Activated naive CD4-positive, alpha-beta T cell treated with anti-CD3 and anti-CD28 coated beads, Interleukin-2, amount 50 U/mL, for 72 hours (primary cell): ENCODE measurements at regions not wholly inside any gene's neighbourhood (a gene's known extent, or its start where the extent isn't known, plus 50 kb on each side); places are given as distances from the start of the nearest gene placed in this dataset.

ENCODE experiments used
- ATAC-seq, 2 donors: fragments of 150-1000 bp; cut with Tn5 transposase; 2 replicates each; pipeline ENCODE4 v1.10.0; 2021; ENCODE audit warnings: mild to moderate bottlenecking in 2 of 2, moderate library complexity in 2 of 2
- DNase-seq, 2 donors: peaks; one replicate each; pipeline ENCODE4 v3.0.0; 2021 to 2022; ENCODE audit warnings: low spot score in 2 of 2
- H3K27ac Mint-ChIP-seq, 2 donors: one replicate each; pipeline ENCODE4 v1.8.0; 2022; ENCODE audit warnings: mild to moderate bottlenecking in 2 of 2, mixed read lengths in 2 of 2
- H3K36me3 Mint-ChIP-seq, 2 donors: one replicate each; pipeline ENCODE4 v1.8.0; 2022; ENCODE audit warnings: mixed read lengths in 2 of 2
- H3K9me3 Mint-ChIP-seq, 2 donors: one replicate each; pipeline ENCODE4 v1.8.0; 2022; ENCODE audit warnings: mixed read lengths in 2 of 2

DNA sequence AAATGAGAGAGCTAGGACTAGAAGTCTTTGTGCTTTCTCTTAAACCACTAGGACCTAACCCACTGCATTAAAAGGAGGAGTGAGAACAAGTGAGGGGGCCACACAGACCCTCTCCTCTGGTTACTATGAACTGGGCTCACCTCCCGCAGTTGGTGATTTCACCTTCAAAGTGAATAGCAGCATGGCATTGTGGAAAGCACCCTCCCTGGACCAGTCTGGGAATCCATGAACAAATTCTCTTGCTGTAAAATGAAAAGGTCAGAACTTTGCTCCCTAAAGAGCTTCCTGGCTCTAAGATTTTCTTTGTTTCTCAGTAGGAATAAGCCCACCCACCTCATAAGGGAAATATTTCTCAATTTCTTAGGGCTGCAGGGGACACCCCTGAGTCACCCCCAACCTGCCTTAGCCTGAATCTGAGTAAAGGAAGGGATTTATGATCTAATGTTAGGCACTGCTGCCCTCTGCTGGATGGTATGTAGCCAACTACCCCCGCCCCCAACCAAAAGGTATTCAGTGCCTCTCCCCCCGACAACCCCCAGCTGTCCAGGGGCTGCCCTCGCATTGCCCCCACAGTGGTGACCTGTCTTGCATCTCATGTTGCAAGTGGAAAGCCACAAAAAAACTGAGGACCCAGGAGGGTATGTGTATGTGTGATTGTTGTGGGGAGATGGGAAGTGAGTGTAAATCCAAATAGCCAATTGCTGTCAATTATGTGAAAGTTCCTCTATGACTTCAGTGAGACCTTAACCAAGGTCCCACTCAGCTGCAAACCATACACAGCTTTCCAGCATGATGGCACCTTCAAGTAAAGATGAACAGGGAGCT, 230.9 kb upstream of the SLC14A2 start:
- no peak overlapping the region for H3K27ac Mint-ChIP-seq
- peak in 1 of 2 donors; percentile 60 for DNase-seq
- H3K9me3 Mint-ChIP-seq, result no peaks in the 10 kb centered on the region
- no peaks in the 10 kb centered on the region for H3K36me3 Mint-ChIP-seq
- peak; percentile 37 to 69 for ATAC-seq

GRCh38 chr18:45384962-45385315, 230.3 kb upstream of the SLC14A2 start:
- no peak overlapping the region for H3K27ac Mint-ChIP-seq
- no peaks in the 10 kb centered on the region for H3K9me3 Mint-ChIP-seq
- no peaks in the 10 kb centered on the region for H3K36me3 Mint-ChIP-seq
- DNase-seq (no peak), ATAC-seq (no peak)

GRCh38 chr18:45386041-45386655, 229.1 kb upstream of the SLC14A2 start:
- DNase-seq (no peak), ATAC-seq (no peak)
- Mint-ChIP-seq H3K9me3 (no peaks in the 10 kb centered on the region), H3K36me3 (no peaks in the 10 kb centered on the region), H3K27ac (no peak overlapping the region)

- Mint-ChIP-seq H3K9me3 (no peaks in the 10 kb centered on the region), H3K27ac (no peak overlapping the region), H3K36me3 (no peaks in the 10 kb centered on the region)
- ATAC-seq, result no peak
- DNase-seq, result no peak
Measured at GRCh38 chr18:45387229-45387628, 228.0 kb upstream of the SLC14A2 start.

- H3K36me3 Mint-ChIP-seq, result no peaks in the 10 kb centered on the region
- peak in 1 of 2 donors; percentile 64 for ATAC-seq
- H3K9me3 Mint-ChIP-seq, result no peaks in the 10 kb centered on the region
Measured at GRCh38 chr18:45398448-45398847, 216.8 kb upstream of the SLC14A2 start.

GRCh38 chr18:45399146-45399545, 216.1 kb upstream of the SLC14A2 start:
- H3K9me3 Mint-ChIP-seq, result peaks cover 0 to 5% of the 10 kb centered on the region in 2 donors
- H3K36me3 Mint-ChIP-seq, result no peaks in the 10 kb centered on the region
- no peak for ATAC-seq
- H3K27ac Mint-ChIP-seq, result no peak overlapping the region
- DNase-seq, result no peak

More at GRCh38 chr18:45398448-45398847, 216.8 kb upstream of the SLC14A2 start:
- H3K27ac Mint-ChIP-seq, result no peak overlapping the region
- no peak for DNase-seq

DNA sequence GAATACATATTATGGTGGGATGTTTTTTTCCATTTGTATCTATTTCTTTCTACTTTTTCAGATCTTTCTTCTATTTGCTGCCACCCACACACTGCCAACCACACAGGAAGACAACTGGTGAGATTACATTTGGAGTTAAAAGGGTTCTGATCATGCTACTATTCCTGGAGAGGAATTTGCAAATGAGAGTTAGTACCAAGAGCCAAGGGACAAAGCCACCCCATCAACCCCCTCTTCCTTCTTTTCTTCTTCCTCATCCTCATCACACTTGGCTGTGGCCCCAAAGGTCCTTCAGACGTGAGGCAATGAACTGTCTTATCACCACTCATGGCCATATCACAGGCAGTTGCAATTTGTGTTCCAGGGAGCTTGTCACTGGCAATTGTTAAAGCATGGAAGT, 215.6 kb upstream of the SLC14A2 start:
- peaks cover 0 to 5% of the 10 kb centered on the region in 2 donors for H3K9me3 Mint-ChIP-seq
- DNase-seq, result no peak
- no peak overlapping the region for H3K27ac Mint-ChIP-seq
- no peak for ATAC-seq
- no peaks in the 10 kb centered on the region for H3K36me3 Mint-ChIP-seq

- DNase-seq (no peak), ATAC-seq (peak; percentile 78 to 94)
- H3K36me3 Mint-ChIP-seq, result no peaks in the 10 kb centered on the region
- peaks cover 0 to 5% of the 10 kb centered on the region in 2 donors for H3K9me3 Mint-ChIP-seq
- H3K27ac Mint-ChIP-seq, result no peak overlapping the region
Measured at GRCh38 chr18:45402485-45403056, 212.7 kb upstream of the SLC14A2 start.

- DNase-seq (no peak), ATAC-seq (no peak)
- H3K9me3 Mint-ChIP-seq, result peaks cover 0 to 5% of the 10 kb centered on the region in 2 donors
- no peaks in the 10 kb centered on the region for H3K36me3 Mint-ChIP-seq
- H3K27ac Mint-ChIP-seq, result no peak overlapping the region
Measured at GRCh38 chr18:45403341-45404049, 211.8 kb upstream of the SLC14A2 start.

GRCh38 chr18:45408218-45408617, 207.1 kb upstream of the SLC14A2 start:
- DNase-seq, result no peak
- H3K9me3 Mint-ChIP-seq, result peaks cover 0 to 9% of the 10 kb centered on the region in 2 donors
- H3K27ac Mint-ChIP-seq, result no peak overlapping the region
- H3K36me3 Mint-ChIP-seq, result no peaks in the 10 kb centered on the region
- ATAC-seq, result no peak

GRCh38 chr18:45409971-45410370, 205.3 kb upstream of the SLC14A2 start:
- Mint-ChIP-seq H3K9me3 (peaks cover 0 to 3% of the 10 kb centered on the region in 2 donors), H3K36me3 (no peaks in the 10 kb centered on the region), H3K27ac (no peak overlapping the region)
- DNase-seq (no peak), ATAC-seq (no peak)

DNA sequence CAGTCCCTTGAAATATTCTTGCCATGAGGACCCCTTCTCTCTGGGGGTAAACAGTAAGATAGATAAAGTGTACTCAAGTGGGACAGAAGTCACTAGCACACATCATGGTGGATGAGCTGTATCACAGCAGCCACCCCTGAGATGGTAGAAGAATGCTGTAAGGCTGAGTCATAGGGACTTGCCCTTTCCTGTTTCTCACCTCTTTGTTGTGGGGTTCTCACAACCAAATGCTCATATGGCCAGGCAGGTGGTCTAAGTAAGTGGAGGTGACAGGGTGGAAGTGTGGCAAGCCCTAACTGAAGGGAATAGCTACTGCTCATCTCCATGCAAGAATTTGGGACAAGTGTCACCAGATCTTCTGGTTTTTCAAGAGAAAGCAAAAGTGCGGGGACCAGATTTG, 202.7 kb upstream of the SLC14A2 start:
- DNase-seq, result no peak
- Mint-ChIP-seq H3K36me3 (no peaks in the 10 kb centered on the region), H3K27ac (no peak overlapping the region), H3K9me3 (peaks cover 0 to 3% of the 10 kb centered on the region in 2 donors)
- peak; percentile 43 to 64 for ATAC-seq

GRCh38 chr18:45413180-45413836, 202.0 kb upstream of the SLC14A2 start:
- Mint-ChIP-seq H3K9me3 (peaks cover 0 to 3% of the 10 kb centered on the region in 2 donors), H3K27ac (no peak overlapping the region), H3K36me3 (no peaks in the 10 kb centered on the region)
- ATAC-seq (no peak), DNase-seq (no peak)

GRCh38 chr18:45415614-45416013, 199.7 kb upstream of the SLC14A2 start:
- no peak overlapping the region for H3K27ac Mint-ChIP-seq
- H3K9me3 Mint-ChIP-seq, result peaks cover 0 to 3% of the 10 kb centered on the region in 2 donors
- no peak for ATAC-seq
- no peaks in the 10 kb centered on the region for H3K36me3 Mint-ChIP-seq
- no peak for DNase-seq

- H3K27ac Mint-ChIP-seq, result no peak overlapping the region
- H3K9me3 Mint-ChIP-seq, result peaks cover 0 to 3% of the 10 kb centered on the region in 2 donors
- no peaks in the 10 kb centered on the region for H3K36me3 Mint-ChIP-seq
- DNase-seq (no peak), ATAC-seq (no peak)
Measured at GRCh38 chr18:45416168-45416567, 199.1 kb upstream of the SLC14A2 start.

DNA sequence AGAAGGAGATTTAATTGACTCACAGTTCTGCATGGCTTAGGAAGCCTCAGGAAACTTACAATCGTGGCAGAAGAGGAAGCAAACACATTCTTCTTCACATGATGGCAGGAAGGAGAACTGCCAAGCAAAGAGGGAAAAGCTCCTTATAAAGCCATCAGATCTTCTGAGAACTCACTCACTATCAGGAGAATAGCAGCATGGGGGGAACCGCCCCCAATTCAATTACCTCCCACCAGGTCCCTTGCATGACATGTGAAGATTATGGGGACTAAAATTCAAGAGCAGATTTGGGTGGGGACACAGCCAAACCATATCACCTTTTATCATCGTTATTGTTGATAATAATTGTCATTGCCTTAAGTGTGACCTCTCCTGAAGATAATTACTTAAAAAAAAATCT, 197.9 kb upstream of the SLC14A2 start:
- no peak for DNase-seq
- Mint-ChIP-seq H3K9me3 (peaks cover 0 to 3% of the 10 kb centered on the region in 2 donors), H3K27ac (no peak overlapping the region), H3K36me3 (no peaks in the 10 kb centered on the region)
- no peak for ATAC-seq

DNA sequence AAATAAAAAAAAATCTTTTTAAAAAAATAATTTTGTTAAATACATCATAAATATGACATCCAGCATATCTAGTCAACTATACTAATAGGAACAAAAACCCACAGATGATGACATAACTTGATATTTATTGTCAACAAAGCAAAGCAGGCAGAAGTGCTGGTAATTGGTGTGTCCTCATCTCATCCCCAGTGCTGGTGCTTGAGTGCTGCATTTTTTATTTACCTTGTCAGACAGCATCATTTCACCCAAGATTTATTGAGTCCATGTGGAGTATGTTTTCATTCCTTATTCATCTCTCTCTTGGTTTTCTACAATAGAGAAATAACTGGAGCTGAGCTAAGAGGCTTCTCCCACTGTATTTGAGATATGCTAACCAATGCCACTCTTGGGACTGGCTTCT, 191.6 kb upstream of the SLC14A2 start:
- H3K27ac Mint-ChIP-seq, result no peak overlapping the region
- ATAC-seq, result no peak
- no peaks in the 10 kb centered on the region for H3K36me3 Mint-ChIP-seq
- no peak for DNase-seq
- no peaks in the 10 kb centered on the region for H3K9me3 Mint-ChIP-seq
